ENCODE measurements at regions not wholly inside any gene's neighbourhood (a gene's known extent, or its start where the extent isn't known, plus 50 kb on each side); places are given as distances from the start of the nearest gene placed in this dataset.

GRCh38 chr10:125466685-125467084 lies 216.3 kb downstream of the TEX36 start:
- TF ChIP-seq CTCF (IDR thresholded peaks at IDR 0.05) (no peak), ESRRA (IDR thresholded peaks at IDR 0.05; ENCODE audit: borderline replicate concordance, low read length) (no peak), RAD21 (conservative IDR thresholded peaks at IDR 0.05 in 1 of 2, IDR thresholded peaks at IDR 0.05 in 1 of 2) (no peak), JUN (IDR thresholded peaks at IDR 0.05) (no peak), KDM5A (IDR thresholded peaks at IDR 0.05) (no peak), CEBPB (IDR thresholded peaks at IDR 0.05) (no peak)

All from A549 (cell line).